Colonic mucosa (tissue), 4 donors: ENCODE measurements at regions not wholly inside any gene's neighbourhood (a gene's known extent, or its start where the extent isn't known, plus 50 kb on each side); places are given as distances from the start of the nearest gene placed in this dataset.
"Not testable (repeated sequence)": the region's sequence is repeated elsewhere in the genome, so short reads cannot be mapped to it uniquely, and the experiment has no call there.

Experiments
- DNase-seq: peaks from one replicate; pipeline ENCODE4 v3.0.0-alpha.2; 2020
- H3K27ac ChIP-seq: fragments of 200-600 bp; one replicate; pipeline ENCODE4 v1.8.0; 2021
- H3K27me3 ChIP-seq: fragments of 200-600 bp; one replicate; pipeline ENCODE4 v1.8.0; 2021
- H3K36me3 ChIP-seq: fragments of 200-600 bp; one replicate; pipeline ENCODE4 v1.8.0; 2021
- H3K4me1 ChIP-seq: fragments of 200-600 bp; one replicate; pipeline ENCODE4 v1.8.0; 2021; ENCODE audit warnings: mild to moderate bottlenecking
- H3K4me3 ChIP-seq: fragments of 200-600 bp; one replicate; pipeline ENCODE4 v1.8.0; 2021
- H3K9ac ChIP-seq, 2 donors: one replicate each; pipeline ENCODE4 v1.7.0; 2013; ENCODE audit warnings: control low read depth in 2 of 2, low read depth in 2 of 2, low read length in 2 of 2
- H3K9me3 ChIP-seq: fragments of 200-600 bp; one replicate; pipeline ENCODE4 v1.8.0; 2021
- intact Hi-C: fragments of 100-400 bp; cut with DNase I; formaldehyde crosslinking; loops from one replicate; pipeline ENCODE4 v1.14.1; 2022
- TF ChIP-seq, protein P1 (sequence below): fragments of 200-600 bp; IDR thresholded peaks from one replicate; pipeline ENCODE4 v1.8.0; 2022; ENCODE audit warnings: antibody characterized with exemption, mild to moderate bottlenecking
- donor health status: healthy.
- donor health status: DM: no; HTN: no; CAD: no.
- donor health status: DM: no; HTN: no; CAD: no.

DNA sequence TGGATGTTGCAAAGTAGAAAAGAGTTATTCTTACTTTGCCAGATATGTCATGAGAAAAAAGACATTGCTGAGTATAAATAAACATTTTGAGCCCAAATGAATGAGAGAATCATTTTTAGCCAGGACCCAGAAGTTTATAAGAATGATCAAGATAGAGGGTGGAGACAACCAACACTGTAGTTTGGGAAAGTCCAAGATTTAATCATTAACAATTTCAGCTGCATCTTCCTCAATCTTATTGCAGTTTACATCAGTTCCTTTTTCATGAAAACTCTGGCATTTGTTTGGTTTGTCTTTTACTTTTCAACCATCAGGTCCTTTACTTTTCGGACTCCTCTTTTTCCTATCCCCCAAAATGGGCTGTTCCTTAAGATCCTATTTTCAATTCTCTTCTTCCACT, 645.9 kb downstream of the ANKRD50 start:
- Histone ChIP-seq H3K9me3 (no peaks in the 10 kb centered on the region), H3K27me3 (no peaks in the 10 kb centered on the region), H3K4me1 (no peaks in the 10 kb centered on the region), H3K27ac (no peak overlapping the region), H3K36me3 (no peaks in the 10 kb centered on the region), H3K9ac (no peak overlapping the region), H3K4me3 (no peak overlapping the region)
- TF ChIP-seq, protein P1, sequence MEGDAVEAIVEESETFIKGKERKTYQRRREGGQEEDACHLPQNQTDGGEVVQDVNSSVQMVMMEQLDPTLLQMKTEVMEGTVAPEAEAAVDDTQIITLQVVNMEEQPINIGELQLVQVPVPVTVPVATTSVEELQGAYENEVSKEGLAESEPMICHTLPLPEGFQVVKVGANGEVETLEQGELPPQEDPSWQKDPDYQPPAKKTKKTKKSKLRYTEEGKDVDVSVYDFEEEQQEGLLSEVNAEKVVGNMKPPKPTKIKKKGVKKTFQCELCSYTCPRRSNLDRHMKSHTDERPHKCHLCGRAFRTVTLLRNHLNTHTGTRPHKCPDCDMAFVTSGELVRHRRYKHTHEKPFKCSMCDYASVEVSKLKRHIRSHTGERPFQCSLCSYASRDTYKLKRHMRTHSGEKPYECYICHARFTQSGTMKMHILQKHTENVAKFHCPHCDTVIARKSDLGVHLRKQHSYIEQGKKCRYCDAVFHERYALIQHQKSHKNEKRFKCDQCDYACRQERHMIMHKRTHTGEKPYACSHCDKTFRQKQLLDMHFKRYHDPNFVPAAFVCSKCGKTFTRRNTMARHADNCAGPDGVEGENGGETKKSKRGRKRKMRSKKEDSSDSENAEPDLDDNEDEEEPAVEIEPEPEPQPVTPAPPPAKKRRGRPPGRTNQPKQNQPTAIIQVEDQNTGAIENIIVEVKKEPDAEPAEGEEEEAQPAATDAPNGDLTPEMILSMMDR = no peak
- no peak for DNase-seq
- intact Hi-C loops = no loop called here

DNA sequence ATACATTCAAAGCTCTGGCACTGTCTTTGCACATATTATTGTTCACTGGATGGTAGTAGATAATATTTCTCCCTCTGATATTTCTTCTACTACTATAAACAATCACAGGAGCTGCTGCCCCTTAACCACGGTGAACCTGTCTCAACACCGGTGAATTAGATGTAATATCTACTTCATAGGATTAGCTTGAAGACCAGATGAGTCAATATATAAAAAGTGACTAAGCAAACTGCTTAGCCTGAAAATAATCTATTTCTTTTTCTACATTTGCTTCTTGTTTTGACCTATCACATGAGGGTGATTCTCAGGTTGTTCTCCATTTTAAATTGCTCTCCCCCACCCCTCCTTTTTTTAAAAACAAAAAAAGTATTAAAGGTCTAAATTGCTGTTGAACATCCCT, 645.5 kb downstream of the ANKRD50 start:
- TF ChIP-seq, protein P1 = no peak

DNA sequence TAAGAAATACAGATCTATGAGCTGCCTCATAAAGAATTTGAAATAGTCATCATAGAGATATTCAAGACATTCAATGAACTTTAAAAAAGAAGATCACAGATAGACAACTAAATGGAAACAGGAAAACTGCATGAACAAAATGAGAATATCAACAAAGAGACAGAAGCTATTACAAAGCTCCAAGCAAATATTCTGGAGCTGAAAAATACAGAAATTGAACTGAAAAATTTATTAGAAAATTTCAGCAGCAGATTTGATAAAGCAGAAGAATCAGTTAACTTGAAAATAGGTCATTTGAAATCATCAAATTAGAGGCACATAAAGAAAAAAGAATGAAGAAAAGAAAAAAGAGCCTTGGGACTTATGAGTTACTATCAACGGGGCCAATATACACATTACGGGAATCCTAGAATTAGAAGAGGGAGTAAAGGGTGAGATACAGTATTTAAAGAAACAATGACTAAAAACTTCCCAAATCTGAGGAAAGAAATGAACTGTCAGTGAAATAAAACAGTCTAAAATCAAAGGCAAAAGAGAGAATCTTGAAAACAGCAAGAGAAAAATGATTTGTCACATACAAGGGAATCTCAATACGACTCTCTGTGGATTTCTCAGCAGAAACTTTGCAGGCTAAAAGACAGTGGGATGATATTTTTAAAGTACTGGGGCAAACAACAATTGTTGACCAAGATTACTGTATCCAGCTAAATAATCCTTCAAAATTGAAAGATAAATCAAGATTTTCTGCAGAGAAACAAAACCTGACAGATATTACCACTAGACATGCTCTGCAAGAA, 641.6 kb downstream of the ANKRD50 start:
- intact Hi-C loops = no loop called here
- no peaks in the 10 kb centered on the region for H3K9me3 ChIP-seq
- no peak overlapping the region for H3K4me3 ChIP-seq

More for the DNA sequence above, 645.5 kb downstream of the ANKRD50 start:
- Histone ChIP-seq H3K27me3 (no peaks in the 10 kb centered on the region), H3K36me3 (no peaks in the 10 kb centered on the region), H3K4me1 (no peaks in the 10 kb centered on the region), H3K9ac (no peak overlapping the region), H3K4me3 (no peak overlapping the region), H3K27ac (no peak overlapping the region), H3K9me3 (no peaks in the 10 kb centered on the region)
- no peak for DNase-seq
- intact Hi-C loops = no loop called here

DNA sequence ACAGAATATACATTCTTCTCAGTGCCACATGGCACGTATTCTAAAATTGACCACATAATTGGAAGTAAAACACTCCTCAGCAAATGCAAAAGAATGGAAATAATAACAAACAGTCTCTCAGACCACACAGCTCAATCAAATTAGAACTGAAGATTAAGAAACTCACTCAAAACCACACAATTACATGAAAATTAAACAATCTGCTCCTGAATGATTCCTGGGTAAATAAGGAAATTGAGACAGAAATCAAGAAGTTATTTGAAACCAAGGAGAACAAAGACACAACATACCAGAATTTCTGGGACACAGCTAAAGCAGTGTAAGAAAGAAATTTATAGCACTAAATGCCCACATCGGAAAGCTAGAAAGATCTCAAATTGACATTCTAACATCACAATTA, 637.3 kb downstream of the ANKRD50 start:
- H3K4me1 ChIP-seq, H3K27me3 ChIP-seq, intact Hi-C loops, H3K36me3 ChIP-seq, H3K27ac ChIP-seq, H3K9ac ChIP-seq, H3K4me3 ChIP-seq, DNase-seq, H3K9me3 ChIP-seq: not testable (repeated sequence)

More for the DNA sequence above, 641.6 kb downstream of the ANKRD50 start:
- Histone ChIP-seq H3K27me3 (no peaks in the 10 kb centered on the region), H3K9ac (no peak overlapping the region), H3K4me1 (no peaks in the 10 kb centered on the region), H3K36me3 (no peaks in the 10 kb centered on the region), H3K27ac (no peak overlapping the region)
- no peak for DNase-seq
- TF ChIP-seq, protein P1 = no peak

DNA sequence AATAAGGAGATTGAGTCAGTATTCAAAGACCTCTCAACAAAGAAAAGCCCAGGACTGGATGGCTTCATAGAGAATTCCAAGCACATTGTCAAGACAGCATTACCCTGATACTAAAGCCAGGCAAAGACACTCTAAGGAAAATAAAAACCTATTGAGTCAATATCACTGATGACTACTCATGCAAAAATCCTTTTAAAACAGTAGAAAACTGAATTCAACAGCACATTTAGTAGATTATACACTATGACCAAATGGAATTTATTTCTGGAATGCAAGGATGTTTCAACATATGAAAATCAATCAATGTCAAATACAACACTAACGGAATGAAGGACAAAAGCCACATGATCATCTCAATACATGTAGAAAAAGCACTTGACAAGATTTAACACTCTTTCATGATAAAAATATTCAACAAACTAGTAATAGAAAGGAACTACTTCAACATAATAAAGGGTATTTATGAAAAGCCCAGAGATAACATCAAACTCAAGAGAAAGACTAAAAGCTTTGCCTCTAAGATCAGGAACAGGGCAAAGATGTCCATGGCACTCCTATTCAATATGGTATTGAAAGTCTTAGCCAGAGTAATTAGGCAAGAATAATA, 633.3 kb downstream of the ANKRD50 start:
- no peaks in the 10 kb centered on the region for H3K9me3 ChIP-seq
- no peak overlapping the region for H3K27ac ChIP-seq
- H3K4me1 ChIP-seq = no peaks in the 10 kb centered on the region
- H3K36me3 ChIP-seq = no peaks in the 10 kb centered on the region
- no peaks in the 10 kb centered on the region for H3K27me3 ChIP-seq
- TF ChIP-seq, protein P1 = no peak
- no peak for DNase-seq
- H3K4me3 ChIP-seq = no peak overlapping the region
- no peak overlapping the region for H3K9ac ChIP-seq
- intact Hi-C loops = no loop called here

DNA sequence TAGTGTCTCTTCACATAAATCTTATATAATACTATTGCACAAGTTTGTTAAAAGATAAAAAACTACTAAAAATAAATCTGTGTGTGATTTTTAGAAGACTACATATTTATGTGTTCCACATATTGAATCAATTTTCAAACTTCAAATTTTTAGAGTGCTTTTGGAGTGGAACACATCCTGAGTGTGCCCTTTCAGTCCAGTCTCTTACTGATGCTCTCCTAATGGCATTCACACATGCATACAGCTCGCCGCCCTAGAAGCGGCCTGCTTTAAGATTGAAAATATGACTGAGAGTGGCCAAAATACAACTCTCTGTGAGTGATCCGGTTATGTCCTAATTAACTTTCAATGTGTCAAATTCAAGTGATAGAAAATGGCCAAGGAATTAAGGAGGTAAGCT, 628.8 kb downstream of the ANKRD50 start:
- TF ChIP-seq, protein P1 = no peak
- Histone ChIP-seq H3K27me3 (no peaks in the 10 kb centered on the region), H3K27ac (no peak overlapping the region), H3K9ac (no peak overlapping the region), H3K36me3 (no peaks in the 10 kb centered on the region), H3K9me3 (no peaks in the 10 kb centered on the region), H3K4me1 (no peaks in the 10 kb centered on the region), H3K4me3 (no peak overlapping the region)
- DNase-seq = no peak
- intact Hi-C loops = no loop called here
